B cell (primary cell): ENCODE measurements at regions not wholly inside any gene's neighbourhood (a gene's known extent, or its start where the extent isn't known, plus 50 kb on each side); places are given as distances from the start of the nearest gene placed in this dataset.

Experiments used
- ATAC-seq: fragments of 200-7000 bp; cut with Tn5 transposase; one replicate; pipeline ENCODE4 v1.10.0; 2021; ENCODE audit warnings: low read depth, mild to moderate bottlenecking, moderate number of reproducible peaks, moderate library complexity
- CTCF ChIA-PET: fragments of 350-600 bp; sonication (Branson Sonifier 250); formaldehyde crosslinking; loops from one replicate; lab custom pipeline; 2021; ENCODE audit warnings: antibody characterized with exemption, inconsistent platforms; lab: Charles Lee
- POLR2A ChIA-PET: fragments of 350-600 bp; sonication (Branson Sonifier 250); formaldehyde crosslinking; loops from one replicate; lab custom pipeline; 2021; ENCODE audit warnings: antibody characterized with exemption; lab: Charles Lee
- DNase-seq: peaks from one replicate; pipeline ENCODE4 v3.0.0; 2013
- H2AFZ ChIP-seq: 2 replicates; pipeline ENCODE4 v1.6.1; 2012; ENCODE audit warnings: mild to moderate bottlenecking, low read depth, low read length; ENCODE audit not compliant: insufficient read depth, poor library complexity, severe bottlenecking
- H3K27ac ChIP-seq, 2 donors: 1 replicate in 1 of 2; 2 replicates in 1 of 2; pipeline ENCODE4 v1.5.1; 2012 to 2013; ENCODE audit warnings: low read length in 2 of 2, mild to moderate bottlenecking in 2 of 2, moderate library complexity in 1 of 2
- H3K27me3 ChIP-seq, 4 experiments: fragments of 200-600 bp in 1 of 4; sonication (generic) in 1 of 4; replicated peaks in 1 of 4; 1 replicate in 2 of 4; 2 replicates in 2 of 4; pipeline versions ENCODE4 v1.6.1 to v1.7.0; 2013 to 2016; ENCODE audit warnings: low read length in 3 of 4, mild to moderate bottlenecking in 2 of 4, mixed read lengths in 1 of 4, moderate library complexity in 1 of 4; ENCODE audit not compliant: insufficient read depth in 4 of 4, control insufficient read depth in 3 of 4; ENCODE audit errors: control extremely low read depth in 1 of 4
- H3K36me3 ChIP-seq, 2 experiments: replicated peaks in 1 of 2; 1 replicate in 1 of 2; 2 replicates in 1 of 2; pipeline versions ENCODE4 v1.6.1 to v1.7.1; 2013; ENCODE audit warnings: low read length in 1 of 2; ENCODE audit not compliant: insufficient read depth in 2 of 2, control insufficient read depth in 1 of 2; ENCODE audit errors: control extremely low read depth in 1 of 2, extremely low read depth in 1 of 2
- H3K4me1 ChIP-seq, 2 donors: fragments of 200-600 bp in 1 of 2; sonication (generic) in 1 of 2; 1 replicate in 1 of 2; 2 replicates in 1 of 2; pipeline versions ENCODE4 v1.5.1 to v1.6.1; 2013 to 2017; ENCODE audit warnings: low read length in 2 of 2; ENCODE audit not compliant: control insufficient read depth in 2 of 2, insufficient read depth in 2 of 2
- H3K4me2 ChIP-seq: replicated peaks from 2 replicates; pipeline ENCODE3; 2012; ENCODE audit warnings: mild to moderate bottlenecking, low read depth, low read length; ENCODE audit not compliant: poor library complexity, severe bottlenecking
- H3K4me3 ChIP-seq, 5 experiments: fragments of 200-600 bp in 1 of 5; sonication (generic) in 1 of 5; 1 replicate in 3 of 5; 2 replicates in 2 of 5; pipeline versions ENCODE4 v1.5.1 to v1.7.0; 2011 to 2016; ENCODE audit warnings: low read length in 4 of 5, mild to moderate bottlenecking in 4 of 5, low read depth in 2 of 5, control low read depth in 1 of 5, moderate library complexity in 1 of 5; ENCODE audit not compliant: insufficient read depth in 1 of 5; ENCODE audit errors: control extremely low read depth in 1 of 5, extremely low read depth in 1 of 5
- H3K79me2 ChIP-seq: fragments of 200-600 bp; sonication (generic); one replicate; pipeline ENCODE4 v1.6.0; 2016; ENCODE audit warnings: low read length; ENCODE audit not compliant: control insufficient read depth, insufficient read depth
- H3K9ac ChIP-seq: fragments of 200-600 bp; sonication (generic); 2 replicates; pipeline ENCODE4 v1.6.1; 2017; ENCODE audit warnings: mild to moderate bottlenecking, low read length, moderate library complexity
- H3K9me3 ChIP-seq, 3 donors: one replicate each; pipeline versions ENCODE4 v1.6.1 to v1.7.1; 2013; ENCODE audit warnings: low read length in 2 of 3; ENCODE audit not compliant: control insufficient read depth in 2 of 3, insufficient read depth in 1 of 3; ENCODE audit errors: control extremely low read depth in 1 of 3
- H4K20me1 ChIP-seq: 2 replicates; pipeline ENCODE4 v1.6.0; 2012; ENCODE audit warnings: mild to moderate bottlenecking, low read length; ENCODE audit not compliant: insufficient read depth, control insufficient read depth, poor library complexity, severe bottlenecking
- H3K27ac Mint-ChIP-seq: one replicate; pipeline ENCODE4 v1.8.0; 2021; ENCODE audit warnings: mixed read lengths
- H3K27me3 Mint-ChIP-seq: one replicate; pipeline ENCODE4 v1.8.0; 2021; ENCODE audit warnings: mixed read lengths
- H3K4me1 Mint-ChIP-seq: one replicate; pipeline ENCODE4 v1.8.0; 2021; ENCODE audit warnings: mixed read lengths
- H3K4me3 Mint-ChIP-seq: one replicate; pipeline ENCODE4 v1.8.0; 2021; ENCODE audit warnings: mixed read lengths
- H3K9me3 Mint-ChIP-seq: one replicate; pipeline ENCODE4 v1.8.0; 2022; ENCODE audit warnings: mixed read lengths; ENCODE audit not compliant: insufficient read depth
- CTCF ChIP-seq: fragments of 200-600 bp; IDR thresholded peaks from one replicate; pipeline ENCODE4 v1.8.0; 2022; ENCODE audit warnings: antibody characterized with exemption, mild to moderate bottlenecking
- EZH2 ChIP-seq: IDR thresholded peaks from 2 replicates; pipeline ENCODE4 v1.6.1; 2012; ENCODE audit warnings: borderline replicate concordance, low read depth, mild to moderate bottlenecking, moderate library complexity, low read length; ENCODE audit not compliant: insufficient read depth, poor library complexity, severe bottlenecking
- WGBS: methylation state at CpG from one replicate; pipeline ENCODE4 v1.1.5; 2013; ENCODE audit warnings: missing lambda C conversion rate; ENCODE audit not compliant: insufficient coverage; 5-methylcytosine and 5-hydroxymethylcytosine counted together
- intact Hi-C: fragments of 100-400 bp; cut with micrococcal nuclease; formaldehyde crosslinking; loops from one replicate; pipeline ENCODE4 v1.10.0; 2022

GRCh38 chr1:209443361-209443931 is 140.1 kb upstream of the CAMK1G start:
- H3K9me3 ChIP-seq: peaks cover 0 to 5% (median 4%) of the 10 kb centered on the region in 3 donors
- no peak overlapping the region for H2AFZ ChIP-seq
- H3K9me3 Mint-ChIP-seq: peaks cover 4% of the 10 kb centered on the region

More at GRCh38 chr1:209443361-209443931, 140.1 kb upstream of the CAMK1G start:
- H4K20me1 ChIP-seq: no peaks in the 10 kb centered on the region
- ChIA-PET POLR2A (no interaction called here), CTCF (no interaction called here)
- H3K4me3 ChIP-seq: no peak overlapping the region
- H3K4me2 ChIP-seq: no peak overlapping the region
- peaks cover 4% of the 10 kb centered on the region for H3K27me3 Mint-ChIP-seq
- DNase-seq (no peak), ATAC-seq (no peak)
- no peak overlapping the region for H3K27ac ChIP-seq
- no peak overlapping the region for H3K4me3 Mint-ChIP-seq
- H3K27me3 ChIP-seq: no peaks in the 10 kb centered on the region
- H3K36me3 ChIP-seq: no peaks in the 10 kb centered on the region
- TF ChIP-seq EZH2: no peak
- no peak for TF ChIP-seq CTCF
- no peaks in the 10 kb centered on the region for H3K79me2 ChIP-seq
- intact Hi-C loops: no loop called here
- no peak overlapping the region for H3K9ac ChIP-seq
- no CpG with 5 or more reads among the region's 5 CpGs for WGBS
- H3K27ac Mint-ChIP-seq: no peak overlapping the region
- no peaks in the 10 kb centered on the region for H3K4me1 ChIP-seq
- no peaks in the 10 kb centered on the region for H3K4me1 Mint-ChIP-seq
